Prostate gland (tissue), 2 donors: ENCODE measurements at regions not wholly inside any gene's neighbourhood (a gene's known extent, or its start where the extent isn't known, plus 50 kb on each side); places are given as distances from the start of the nearest gene placed in this dataset.

Experiments
- DNase-seq: peaks from one replicate; pipeline ENCODE4 v3.0.0-alpha.2; 2019; ENCODE audit warnings: low spot score
- H3K27ac ChIP-seq, 2 donors: fragments of 200-600 bp; sonication (generic); 2 replicates each; pipeline ENCODE4 v1.5.1; 2017 to 2019
- H3K27me3 ChIP-seq: fragments of 200-600 bp; sonication (generic); replicated peaks from 2 replicates; pipeline ENCODE4 v1.5.1; 2019; ENCODE audit not compliant: insufficient read depth
- H3K36me3 ChIP-seq, 2 donors: fragments of 200-600 bp; sonication (generic); 1 replicate in 1 of 2; 2 replicates in 1 of 2; pipeline versions ENCODE4 v1.5.1 to v1.8.1; 2017 to 2019
- H3K4me1 ChIP-seq: fragments of 200-600 bp; sonication (generic); replicated peaks from 2 replicates; pipeline ENCODE4 v1.5.1; 2019
- H3K4me3 ChIP-seq, 2 donors: fragments of 200-600 bp; sonication (generic); 2 replicates each; pipeline ENCODE4 v1.5.1; 2017 to 2019
- H3K9me3 ChIP-seq: fragments of 200-600 bp; sonication (generic); 2 replicates; pipeline ENCODE4 v1.5.1; 2017
- POLR2A ChIP-seq: fragments of 450-650 bp; IDR thresholded peaks from one replicate; pipeline ENCODE4 v1.6.1; 2016; ENCODE audit warnings: antibody characterized with exemption, mild to moderate bottlenecking
- POLR2AphosphoS5 ChIP-seq: sonication (generic); formaldehyde crosslinking; IDR thresholded peaks from one replicate; pipeline ENCODE4 v1.6.1; 2017; ENCODE audit warnings: antibody characterized with exemption
- WGBS: methylation state at CpG from one replicate; pipeline ENCODE4 v1.1.5; 2018; 5-methylcytosine and 5-hydroxymethylcytosine counted together
- intact Hi-C: fragments of 100-400 bp; cut with DNase I; formaldehyde crosslinking; loops from one replicate; pipeline ENCODE4 v1.14.2; 2022
- TF ChIP-seq, protein P1 (sequence below), 4 experiments: fragments of 200-600 bp in 2 of 4; fragments of 450-650 bp in 2 of 4; sonication (generic) in 2 of 4; IDR thresholded peaks; 1 replicate in 3 of 4; 2 replicates in 1 of 4; pipeline ENCODE4 v1.5.1; 2016 to 2019; ENCODE audit warnings: antibody characterized with exemption in 4 of 4, mild to moderate bottlenecking in 2 of 4, moderate library complexity in 2 of 4

DNA sequence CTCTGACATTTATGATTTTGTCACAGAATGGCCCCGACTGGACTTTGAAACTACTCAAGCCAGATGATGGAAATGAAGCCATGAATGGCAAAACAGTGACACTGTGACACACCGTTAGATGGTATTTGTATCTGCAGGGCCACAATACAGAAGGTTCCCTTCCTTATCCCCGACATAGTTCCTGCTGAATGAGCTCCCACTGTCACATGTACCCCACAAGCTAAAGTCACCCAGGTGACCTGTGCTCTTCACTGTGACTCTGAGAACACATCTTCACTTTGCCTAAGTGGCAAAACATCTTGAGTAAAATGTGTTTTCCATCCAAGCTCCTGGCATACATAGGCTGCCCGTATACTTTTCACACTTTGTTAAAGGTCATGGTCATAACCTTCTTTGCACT lies 89.5 kb downstream of the LSM5 start:
- Histone ChIP-seq H3K27ac (no peak overlapping the region), H3K4me3 (no peak overlapping the region), H3K27me3 (no peaks in the 10 kb centered on the region), H3K36me3 (no peaks in the 10 kb centered on the region), H3K9me3 (no peaks in the 10 kb centered on the region), H3K4me1 (no peaks in the 10 kb centered on the region)
- 75% methylated on average over 4 of the region's 4 CpGs for WGBS
- intact Hi-C loops, result no loop called here
- TF ChIP-seq POLR2A (no peak), POLR2AphosphoS5 (no peak)
- TF ChIP-seq, protein P1, sequence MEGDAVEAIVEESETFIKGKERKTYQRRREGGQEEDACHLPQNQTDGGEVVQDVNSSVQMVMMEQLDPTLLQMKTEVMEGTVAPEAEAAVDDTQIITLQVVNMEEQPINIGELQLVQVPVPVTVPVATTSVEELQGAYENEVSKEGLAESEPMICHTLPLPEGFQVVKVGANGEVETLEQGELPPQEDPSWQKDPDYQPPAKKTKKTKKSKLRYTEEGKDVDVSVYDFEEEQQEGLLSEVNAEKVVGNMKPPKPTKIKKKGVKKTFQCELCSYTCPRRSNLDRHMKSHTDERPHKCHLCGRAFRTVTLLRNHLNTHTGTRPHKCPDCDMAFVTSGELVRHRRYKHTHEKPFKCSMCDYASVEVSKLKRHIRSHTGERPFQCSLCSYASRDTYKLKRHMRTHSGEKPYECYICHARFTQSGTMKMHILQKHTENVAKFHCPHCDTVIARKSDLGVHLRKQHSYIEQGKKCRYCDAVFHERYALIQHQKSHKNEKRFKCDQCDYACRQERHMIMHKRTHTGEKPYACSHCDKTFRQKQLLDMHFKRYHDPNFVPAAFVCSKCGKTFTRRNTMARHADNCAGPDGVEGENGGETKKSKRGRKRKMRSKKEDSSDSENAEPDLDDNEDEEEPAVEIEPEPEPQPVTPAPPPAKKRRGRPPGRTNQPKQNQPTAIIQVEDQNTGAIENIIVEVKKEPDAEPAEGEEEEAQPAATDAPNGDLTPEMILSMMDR (IDR thresholded peaks at IDR 0.05), result no peak
- no peak for DNase-seq

DNA sequence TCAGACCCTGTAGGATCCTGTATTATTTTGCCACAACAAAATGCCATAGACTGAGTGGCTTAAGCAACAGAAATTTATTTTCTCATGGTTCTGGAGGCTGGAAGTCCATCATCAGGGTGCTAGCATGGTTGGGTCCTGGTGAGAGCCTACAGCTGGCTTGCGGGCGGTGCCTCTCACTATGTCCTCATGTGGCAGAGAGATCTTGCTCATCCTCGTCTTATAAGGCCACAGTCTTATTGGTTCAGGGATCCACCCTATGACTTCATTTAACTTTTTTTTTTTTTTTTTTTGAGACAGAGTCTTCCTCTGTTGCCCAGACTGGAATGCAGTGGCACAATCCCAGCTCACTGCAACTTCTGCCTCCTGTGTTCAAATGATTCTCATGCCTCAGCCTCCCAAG lies 90.9 kb downstream of the LSM5 start:
- no peaks in the 10 kb centered on the region for H3K4me1 ChIP-seq
- no peak overlapping the region for H3K4me3 ChIP-seq
- no peak for DNase-seq
- TF ChIP-seq POLR2AphosphoS5 (no peak), POLR2A (no peak)
- TF ChIP-seq, protein P1 (IDR thresholded peaks at IDR 0.05), result no peak
- no peaks in the 10 kb centered on the region for H3K36me3 ChIP-seq
- H3K27me3 ChIP-seq, result no peaks in the 10 kb centered on the region
- no peaks in the 10 kb centered on the region for H3K9me3 ChIP-seq
- intact Hi-C loops, result no loop called here
- no peak overlapping the region for H3K27ac ChIP-seq
- 98% methylated on average over 2 of the region's 3 CpGs for WGBS

DNA sequence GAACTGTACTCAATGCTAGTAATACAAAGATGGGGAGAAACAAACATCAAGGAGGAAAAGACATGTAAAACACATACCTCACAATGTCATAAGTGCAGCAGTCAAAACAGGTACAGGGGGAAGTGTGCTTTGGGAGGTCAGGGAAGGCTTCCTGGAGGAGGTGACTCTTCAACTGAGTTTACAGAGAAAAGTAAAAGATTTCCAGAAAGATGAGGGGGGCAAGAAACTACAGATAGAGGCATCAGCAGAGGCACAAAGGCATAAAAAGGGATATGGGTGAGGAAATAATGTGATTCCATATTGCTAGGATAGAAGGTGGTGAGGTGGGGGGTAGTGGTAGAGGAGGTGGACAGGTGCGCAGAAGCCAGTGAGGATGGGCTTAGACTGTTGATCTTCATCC lies 95.0 kb downstream of the LSM5 start:
- Histone ChIP-seq H3K27ac (no peak overlapping the region), H3K27me3 (no peaks in the 10 kb centered on the region), H3K9me3 (no peaks in the 10 kb centered on the region), H3K4me3 (no peak overlapping the region), H3K36me3 (no peaks in the 10 kb centered on the region), H3K4me1 (no peaks in the 10 kb centered on the region)
- no peak for TF ChIP-seq POLR2A
- TF ChIP-seq, protein P1 (IDR thresholded peaks at IDR 0.05), result no peak
- no peak for TF ChIP-seq POLR2AphosphoS5
- DNase-seq, result no peak
- WGBS, result 100% methylated on average over 1 of the region's 1 CpG
- intact Hi-C loops, result no loop called here

DNA sequence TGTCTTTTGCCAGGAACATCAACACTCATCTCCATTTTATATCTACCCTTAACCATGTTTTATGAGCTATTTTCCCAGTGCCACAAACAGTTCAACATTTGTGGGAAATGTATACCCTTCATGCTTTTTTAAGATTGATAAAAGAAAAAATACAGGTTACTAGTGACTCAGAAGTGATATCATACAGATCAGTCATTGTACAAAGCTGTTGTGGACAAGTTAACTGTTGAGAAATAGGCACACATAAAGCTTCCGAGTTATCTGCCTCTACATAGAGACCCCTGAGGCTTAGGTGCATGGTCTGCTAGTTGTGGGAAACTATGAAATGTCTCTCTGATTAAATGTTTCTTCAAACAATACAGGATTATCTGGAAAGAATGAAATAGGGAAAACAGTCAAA lies 96.3 kb downstream of the LSM5 start:
- no peak for DNase-seq
- Histone ChIP-seq H3K27ac (no peak overlapping the region), H3K36me3 (no peaks in the 10 kb centered on the region), H3K27me3 (no peaks in the 10 kb centered on the region), H3K9me3 (no peaks in the 10 kb centered on the region), H3K4me1 (no peaks in the 10 kb centered on the region), H3K4me3 (no peak overlapping the region)
- TF ChIP-seq POLR2A (no peak), POLR2AphosphoS5 (no peak)
- TF ChIP-seq, protein P1 (IDR thresholded peaks at IDR 0.05), result no peak
- WGBS, result 48% methylated on average over 1 of the region's 1 CpG
- intact Hi-C loops, result no loop called here

DNA sequence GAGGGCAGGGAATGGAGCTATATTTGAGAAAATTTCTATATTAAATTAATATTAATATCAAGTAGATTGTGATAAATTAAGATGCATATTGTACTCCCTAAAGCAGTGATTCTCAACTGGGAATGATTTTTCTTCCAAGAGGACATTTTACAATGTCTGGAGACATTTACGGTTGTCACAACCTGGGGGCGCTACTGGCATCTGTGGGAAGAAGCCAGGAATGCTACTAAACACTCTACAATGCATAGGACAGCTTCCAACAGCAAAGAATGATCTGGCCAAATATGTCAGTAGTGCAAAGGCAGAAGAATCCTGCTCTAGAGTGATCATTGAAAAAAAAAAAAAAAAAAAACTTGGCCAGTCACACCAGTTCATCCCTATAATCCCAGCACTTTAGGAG lies 100.0 kb downstream of the LSM5 start:
- H3K9me3 ChIP-seq, result no peaks in the 10 kb centered on the region
- no peaks in the 10 kb centered on the region for H3K36me3 ChIP-seq
- no peak for DNase-seq
- no peaks in the 10 kb centered on the region for H3K27me3 ChIP-seq
- no peak overlapping the region for H3K27ac ChIP-seq
- intact Hi-C loops, result no loop called here
- TF ChIP-seq POLR2A, result no peak
- TF ChIP-seq, protein P1 (IDR thresholded peaks at IDR 0.05), result no peak
- no peak for TF ChIP-seq POLR2AphosphoS5
- H3K4me3 ChIP-seq, result no peak overlapping the region
- WGBS, result 22% methylated on average over 2 of the region's 2 CpGs
- H3K4me1 ChIP-seq, result no peaks in the 10 kb centered on the region
